ENCODE measurements at regions not wholly inside any gene's neighbourhood (a gene's known extent, or its start where the extent isn't known, plus 50 kb on each side); places are given as distances from the start of the nearest gene placed in this dataset.
A peak's percentile ranks its signal among the peaks of the same experiment; 100 is the strongest.

- in situ Hi-C loops (cut with MboI; ENCODE audit: low sequenced_read_pairs, unreplicated experiment): no loop called here
- no peak for DNase-seq (ENCODE audit: low spot score)
- TF ChIP-seq CTCF (IDR thresholded peaks at IDR 0.05; ENCODE audit: borderline replicate concordance, control extremely low read depth, extremely low read depth, insufficient read depth, missing control alignments): no peak
These were observed 97.1 kb downstream of the ARF6 start for GRCh38 chr14:49989966-49990365.

- in situ Hi-C loops (cut with MboI; ENCODE audit: low sequenced_read_pairs, unreplicated experiment): no loop called here
- no peak for DNase-seq (ENCODE audit: low spot score)
- no peak for TF ChIP-seq CTCF (IDR thresholded peaks at IDR 0.05; ENCODE audit: borderline replicate concordance, control extremely low read depth, extremely low read depth, insufficient read depth, missing control alignments)
These were observed 98.6 kb downstream of the ARF6 start for GRCh38 chr14:49991491-49991890.

- TF ChIP-seq CTCF (IDR thresholded peaks at IDR 0.05; ENCODE audit: borderline replicate concordance, control extremely low read depth, extremely low read depth, insufficient read depth, missing control alignments): no peak
- in situ Hi-C loops (cut with MboI; ENCODE audit: low sequenced_read_pairs, unreplicated experiment): no loop called here
- DNase-seq (ENCODE audit: low spot score): no peak
These were observed 99.2 kb downstream of the ARF6 start for GRCh38 chr14:49992036-49992435.

GRCh38 chr14:49992448-49992847, 99.6 kb downstream of the ARF6 start:
- in situ Hi-C loops (cut with MboI; ENCODE audit: low sequenced_read_pairs, unreplicated experiment): no loop called here
- no peak for TF ChIP-seq CTCF (IDR thresholded peaks at IDR 0.05; ENCODE audit: borderline replicate concordance, control extremely low read depth, extremely low read depth, insufficient read depth, missing control alignments)
- DNase-seq (ENCODE audit: low spot score): no peak

GRCh38 chr14:49992901-49993339, 100.0 kb downstream of the ARF6 start:
- DNase-seq (ENCODE audit: low spot score): peak; percentile 67
- no peak for TF ChIP-seq CTCF (IDR thresholded peaks at IDR 0.05; ENCODE audit: borderline replicate concordance, control extremely low read depth, extremely low read depth, insufficient read depth, missing control alignments)
- in situ Hi-C loops (cut with MboI; ENCODE audit: low sequenced_read_pairs, unreplicated experiment): no loop called here

- in situ Hi-C loops (cut with MboI; ENCODE audit: low sequenced_read_pairs, unreplicated experiment): no loop called here
- DNase-seq (ENCODE audit: low spot score): no peak
- no peak for TF ChIP-seq CTCF (IDR thresholded peaks at IDR 0.05; ENCODE audit: borderline replicate concordance, control extremely low read depth, extremely low read depth, insufficient read depth, missing control alignments)
These were observed 100.7 kb downstream of the ARF6 start for GRCh38 chr14:49993565-49993964.
